Lower leg skin (tissue), 4 donors: ENCODE measurements at regions not wholly inside any gene's neighbourhood (a gene's known extent, or its start where the extent isn't known, plus 50 kb on each side); places are given as distances from the start of the nearest gene placed in this dataset.

ENCODE experiments used
- DNase-seq, 2 donors: peaks; one replicate each; pipeline ENCODE4 v3.0.0-alpha.2; 2019; ENCODE audit warnings: low spot score in 2 of 2
- H3K4me3 ChIP-seq: fragments of 200-600 bp; sonication (generic); 2 replicates; pipeline ENCODE4 v1.5.1; 2017; ENCODE audit warnings: mild to moderate bottlenecking, low read depth; ENCODE audit not compliant: poor library complexity, severe bottlenecking
- POLR2A ChIP-seq, 2 donors: fragments of 450-650 bp; IDR thresholded peaks; one replicate each; pipeline ENCODE4 v1.6.1; 2016 to 2017; ENCODE audit warnings: antibody characterized with exemption in 2 of 2, mild to moderate bottlenecking in 1 of 2, moderate library complexity in 1 of 2
- WGBS, 2 donors: methylation state at CpG; one replicate each; pipeline ENCODE4 v1.1.5; 2018; 5-methylcytosine and 5-hydroxymethylcytosine counted together
- intact Hi-C: fragments of 100-400 bp; cut with DNase I; formaldehyde crosslinking; loops from one replicate; pipeline ENCODE4 v1.15.0; 2023; ENCODE audit warnings: low total_unique reads
- TF ChIP-seq, protein P1 (sequence below), 3 donors: fragments of 450-650 bp; IDR thresholded peaks; one replicate each; pipeline ENCODE4 v1.5.1; 2016; ENCODE audit warnings: antibody characterized with exemption in 3 of 3, mild to moderate bottlenecking in 3 of 3, moderate library complexity in 2 of 3

DNA sequence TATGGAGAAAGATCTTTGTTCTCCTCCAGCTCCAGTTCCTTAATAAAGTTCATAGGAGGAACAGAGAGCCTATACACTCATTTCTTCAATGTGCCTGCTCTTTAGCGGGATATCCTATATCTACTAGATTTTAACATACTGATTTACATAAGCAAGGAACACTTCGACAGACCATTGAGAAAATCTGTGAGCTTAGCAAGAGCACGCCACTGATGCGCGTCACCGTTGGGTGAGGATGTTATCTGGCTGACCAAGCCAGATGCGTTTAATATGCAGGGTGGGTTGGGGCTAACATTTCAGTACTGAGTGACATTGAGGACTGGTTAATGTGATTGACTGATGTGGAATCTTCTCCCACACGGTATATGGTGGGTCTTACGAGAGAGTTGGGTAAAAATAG, 233.4 kb downstream of the SOX4 start:
- no peak for TF ChIP-seq POLR2A (IDR thresholded peaks at IDR 0.05)
- TF ChIP-seq, protein P1, sequence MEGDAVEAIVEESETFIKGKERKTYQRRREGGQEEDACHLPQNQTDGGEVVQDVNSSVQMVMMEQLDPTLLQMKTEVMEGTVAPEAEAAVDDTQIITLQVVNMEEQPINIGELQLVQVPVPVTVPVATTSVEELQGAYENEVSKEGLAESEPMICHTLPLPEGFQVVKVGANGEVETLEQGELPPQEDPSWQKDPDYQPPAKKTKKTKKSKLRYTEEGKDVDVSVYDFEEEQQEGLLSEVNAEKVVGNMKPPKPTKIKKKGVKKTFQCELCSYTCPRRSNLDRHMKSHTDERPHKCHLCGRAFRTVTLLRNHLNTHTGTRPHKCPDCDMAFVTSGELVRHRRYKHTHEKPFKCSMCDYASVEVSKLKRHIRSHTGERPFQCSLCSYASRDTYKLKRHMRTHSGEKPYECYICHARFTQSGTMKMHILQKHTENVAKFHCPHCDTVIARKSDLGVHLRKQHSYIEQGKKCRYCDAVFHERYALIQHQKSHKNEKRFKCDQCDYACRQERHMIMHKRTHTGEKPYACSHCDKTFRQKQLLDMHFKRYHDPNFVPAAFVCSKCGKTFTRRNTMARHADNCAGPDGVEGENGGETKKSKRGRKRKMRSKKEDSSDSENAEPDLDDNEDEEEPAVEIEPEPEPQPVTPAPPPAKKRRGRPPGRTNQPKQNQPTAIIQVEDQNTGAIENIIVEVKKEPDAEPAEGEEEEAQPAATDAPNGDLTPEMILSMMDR (IDR thresholded peaks at IDR 0.05): no peak
- no peak overlapping the region for H3K4me3 ChIP-seq
- no peak for DNase-seq
- intact Hi-C loops: no loop called here
- 92 to 93% methylated on average over 9 of the region's 9 CpGs for WGBS, 2 donors

DNA sequence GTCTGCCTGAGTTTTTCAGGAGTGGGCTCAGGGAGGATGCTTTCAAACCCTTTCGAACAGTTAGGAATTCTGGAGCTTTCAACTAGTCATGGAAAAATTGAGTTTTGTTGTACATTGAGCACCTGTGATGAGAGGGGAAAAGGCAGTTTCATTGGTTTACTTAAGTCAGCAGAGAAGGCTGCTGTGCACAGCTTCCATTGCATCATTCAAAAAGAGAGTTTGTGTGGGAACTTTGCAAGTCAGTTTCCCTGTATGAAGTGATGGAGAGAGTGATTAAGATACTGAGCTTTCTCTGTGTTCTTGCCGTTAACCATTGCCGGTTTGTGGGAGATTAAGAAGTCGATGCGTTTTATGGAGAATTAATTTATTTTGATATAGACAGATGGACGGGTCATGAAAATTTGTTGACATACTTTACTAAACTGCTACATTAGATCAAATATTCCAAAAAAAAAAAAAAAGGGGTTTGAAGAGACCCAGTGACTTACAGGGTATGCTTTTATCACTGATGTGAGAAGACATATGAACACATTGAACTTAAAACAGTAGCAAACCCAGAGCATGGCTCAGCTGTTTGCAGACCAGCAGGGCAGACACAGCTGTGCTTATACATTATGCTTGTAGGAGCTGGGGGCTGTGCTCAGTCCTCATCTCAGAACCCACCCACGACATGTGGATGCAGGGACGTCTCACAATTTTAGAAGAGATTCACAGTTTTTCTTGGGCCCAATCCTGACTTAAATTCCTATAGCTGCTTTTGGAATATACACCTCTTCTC, 234.1 kb downstream of the SOX4 start:
- DNase-seq: no peak
- 73 to 80% methylated on average over 8 of the region's 8 CpGs for WGBS, 2 donors
- TF ChIP-seq POLR2A (IDR thresholded peaks at IDR 0.05): no peak
- TF ChIP-seq, protein P1 (IDR thresholded peaks at IDR 0.05): no peak

DNA sequence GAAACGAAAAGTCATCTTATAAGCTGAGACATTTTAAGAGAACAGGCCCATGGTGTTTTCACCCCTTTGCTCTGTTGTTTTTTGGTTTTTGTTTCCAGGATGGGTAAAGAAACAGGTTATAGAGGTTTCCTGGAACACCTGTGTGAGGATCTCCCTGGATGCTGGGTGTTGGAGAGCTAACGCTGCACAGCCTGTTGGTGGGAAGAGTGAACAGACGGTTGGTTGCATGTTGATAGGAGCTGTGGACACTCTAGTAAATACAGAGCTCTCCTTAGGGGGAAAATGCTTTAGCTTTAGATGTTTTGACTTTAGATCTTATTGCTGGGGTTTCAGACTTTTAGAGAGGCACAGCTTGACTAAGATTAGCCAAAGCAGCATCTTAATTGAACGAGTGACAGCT, 235.2 kb downstream of the SOX4 start:
- no peak for DNase-seq
- TF ChIP-seq, protein P1 (IDR thresholded peaks at IDR 0.05): no peak
- no peak for TF ChIP-seq POLR2A (IDR thresholded peaks at IDR 0.05)
- intact Hi-C loops: no loop called here
- no peak overlapping the region for H3K4me3 ChIP-seq
- whole genome bisulfite sequencing, 2 donors: 91% methylated on average over 4 of the region's 4 CpGs

More for the DNA sequence above, 234.1 kb downstream of the SOX4 start:
- H3K4me3 ChIP-seq: no peak overlapping the region
- intact Hi-C loops: no loop called here

GRCh38 chr6:21829126-21829525, 235.6 kb downstream of the SOX4 start:
- 97 to 98% methylated on average over 3 of the region's 3 CpGs for WGBS, 2 donors
- intact Hi-C loops: no loop called here
- no peak for DNase-seq
- no peak for TF ChIP-seq POLR2A (IDR thresholded peaks at IDR 0.05)
- TF ChIP-seq, protein P1 (IDR thresholded peaks at IDR 0.05): no peak
- no peak overlapping the region for H3K4me3 ChIP-seq

DNA sequence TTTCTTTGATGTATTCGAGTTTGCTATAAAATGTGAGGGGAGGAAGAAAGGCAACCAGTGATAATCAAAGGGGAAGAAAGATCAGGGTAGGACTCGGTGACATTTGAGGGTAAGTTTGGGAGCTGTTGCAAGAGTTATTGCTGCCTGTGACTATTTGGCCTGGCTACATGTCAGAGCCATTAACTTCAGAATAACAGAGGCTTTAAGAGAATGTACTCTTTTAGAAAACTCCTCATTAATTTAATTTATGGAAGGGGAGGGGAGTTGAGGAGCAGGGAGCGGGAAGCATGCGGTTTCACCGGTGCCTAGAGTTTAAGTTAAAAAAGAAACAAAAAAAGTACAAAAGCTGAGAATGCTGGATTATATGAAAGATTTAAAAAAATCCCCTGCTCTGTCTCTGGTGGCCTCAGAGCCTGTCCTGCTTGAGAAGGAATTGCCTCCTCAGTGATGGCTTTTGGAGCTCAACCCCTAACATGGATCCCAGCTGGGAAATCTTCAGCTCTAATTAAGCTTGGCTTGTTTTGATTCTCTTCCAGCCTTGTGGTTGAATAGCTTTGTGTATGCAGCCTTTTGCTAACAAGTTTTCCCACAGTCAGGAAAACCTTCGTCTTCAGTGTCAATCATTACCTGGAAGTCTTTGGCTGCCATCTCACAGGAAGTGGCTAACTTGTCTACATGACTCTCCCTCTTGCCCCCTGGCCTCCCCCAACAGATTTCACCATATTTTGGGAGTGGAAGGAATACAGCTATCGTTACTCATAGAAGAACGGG, 238.2 kb downstream of the SOX4 start:
- no peak overlapping the region for H3K4me3 ChIP-seq
- intact Hi-C loops: no loop called here
- WGBS, 2 donors: 59 to 64% methylated on average over 8 of the region's 8 CpGs
- TF ChIP-seq, protein P1 (IDR thresholded peaks at IDR 0.05): no peak
- TF ChIP-seq POLR2A (IDR thresholded peaks at IDR 0.05): no peak
- DNase-seq: no peak
